SU-DHL-6 (cell line): ENCODE measurements at regions not wholly inside any gene's neighbourhood (a gene's known extent, or its start where the extent isn't known, plus 50 kb on each side); places are given as distances from the start of the nearest gene placed in this dataset.

Source experiments
- H2AFZ ChIP-seq: fragments of 200-600 bp; sonication (generic); 2 replicates; pipeline ENCODE4 v1.6.1; 2014; ENCODE audit warnings: low read depth, mild to moderate bottlenecking, moderate library complexity, mixed read lengths, antibody characterized with exemption, low read length; ENCODE audit not compliant: severe bottlenecking
- H3F3A ChIP-seq: fragments of 200-600 bp; shearing (Covaris generic); 2 replicates; pipeline ENCODE4 v1.6.0; 2016; ENCODE audit warnings: antibody characterized with exemption, mild to moderate bottlenecking; ENCODE audit not compliant: insufficient read depth
- H3K27ac ChIP-seq: fragments of 200-600 bp; sonication (generic); 2 replicates; pipeline ENCODE4 v1.5.1; 2016; ENCODE audit warnings: low read depth, mild to moderate bottlenecking, low read length, moderate library complexity, mixed read lengths
- H3K27me3 ChIP-seq: fragments of 200-600 bp; sonication (generic), shearing (Covaris generic); 2 replicates; pipeline ENCODE4 v1.6.0; 2014; ENCODE audit warnings: mild to moderate bottlenecking, low read length
- H3K36me3 ChIP-seq: fragments of 200-600 bp; sonication (generic); 2 replicates; pipeline ENCODE4 v1.6.1; 2014; ENCODE audit warnings: mild to moderate bottlenecking, low read length, mixed read lengths
- H3K4me2 ChIP-seq: fragments of 300-600, 200-600 bp; shearing (Covaris generic), sonication (generic); 2 replicates; pipeline ENCODE4 v1.6.0; 2014; ENCODE audit warnings: low read length, low read depth, mild to moderate bottlenecking; ENCODE audit not compliant: poor library complexity, severe bottlenecking
- H3K4me3 ChIP-seq: fragments of 200-600 bp; sonication (generic); 2 replicates; pipeline ENCODE4 v1.5.1; 2014; ENCODE audit warnings: antibody characterized with exemption, low read length, mild to moderate bottlenecking, mixed read lengths; ENCODE audit not compliant: insufficient read depth, poor library complexity, severe bottlenecking
- H3K79me2 ChIP-seq: fragments of 200-600 bp; sonication (generic); 2 replicates; pipeline ENCODE4 v1.6.1; 2014; ENCODE audit warnings: mild to moderate bottlenecking, low read length, moderate library complexity; ENCODE audit not compliant: insufficient read depth
- H3K9ac ChIP-seq: fragments of 200-600 bp; sonication (generic); 2 replicates; pipeline ENCODE4 v1.7.0; 2014; ENCODE audit warnings: mild to moderate bottlenecking, low read length
- H3K9me2 ChIP-seq: fragments of 200-600 bp; sonication (generic); replicated peaks from 2 replicates; pipeline ENCODE4 v1.6.1; 2014; ENCODE audit warnings: low read length; ENCODE audit not compliant: insufficient read depth
- H3K9me3 ChIP-seq: fragments of 200-600 bp; sonication (generic); 2 replicates; pipeline ENCODE4 v1.6.1; 2014; ENCODE audit warnings: low read length, mixed read lengths; ENCODE audit not compliant: insufficient read depth
- H4K20me1 ChIP-seq: fragments of 200-600 bp; sonication (generic); 2 replicates; pipeline ENCODE4 v1.6.1; 2014; ENCODE audit warnings: low read depth, mild to moderate bottlenecking, antibody characterized with exemption, low read length, moderate library complexity, mixed read lengths
- EZH2phosphoT487 ChIP-seq: fragments of 200-600 bp; sonication (generic), shearing (Covaris generic); conservative IDR thresholded peaks from 2 replicates; pipeline ENCODE4 v1.6.1; 2018; ENCODE audit warnings: mild to moderate bottlenecking, antibody characterized with exemption, low read length, moderate library complexity, mixed read lengths
- TF ChIP-seq, protein P1 (sequence below): fragments of 200-600 bp; sonication (generic); IDR thresholded peaks from one replicate; pipeline ENCODE4 v1.5.1; 2017; ENCODE audit warnings: antibody characterized with exemption, mild to moderate bottlenecking, low read length, moderate library complexity; ENCODE audit not compliant: insufficient read depth, poor library complexity, severe bottlenecking

DNA sequence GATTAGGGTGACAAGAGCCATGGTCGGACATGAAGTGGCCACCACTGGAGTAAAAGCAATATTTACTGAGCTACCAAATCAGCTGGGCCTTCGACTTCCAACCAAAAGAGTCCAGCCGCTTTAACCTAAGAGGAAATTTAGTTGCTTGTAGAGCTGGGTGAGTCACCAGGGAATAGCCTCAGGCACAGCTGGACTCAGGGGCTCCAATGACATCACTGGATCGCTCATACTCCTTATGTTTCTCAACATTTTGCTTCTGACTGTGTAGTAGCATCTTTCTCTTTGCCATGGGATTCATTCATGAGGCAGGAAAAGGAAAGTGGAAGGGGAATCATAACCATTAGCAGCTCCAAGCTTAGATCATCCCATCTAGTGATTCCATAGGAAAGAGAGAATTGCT lies 664.4 kb downstream of the MATN1 start:
- Histone ChIP-seq H3K27me3 (no peaks in the 10 kb centered on the region), H4K20me1 (no peaks in the 10 kb centered on the region), H2AFZ (no peak overlapping the region), H3K9me2 (no peaks in the 10 kb centered on the region), H3K36me3 (no peaks in the 10 kb centered on the region), H3K9ac (no peak overlapping the region), H3K4me3 (no peak overlapping the region), H3F3A (no peaks in the 10 kb centered on the region), H3K4me2 (no peak overlapping the region), H3K9me3 (no peaks in the 10 kb centered on the region), H3K79me2 (no peaks in the 10 kb centered on the region), H3K27ac (no peak overlapping the region)
- no peak for TF ChIP-seq EZH2phosphoT487
- TF ChIP-seq, protein P1, sequence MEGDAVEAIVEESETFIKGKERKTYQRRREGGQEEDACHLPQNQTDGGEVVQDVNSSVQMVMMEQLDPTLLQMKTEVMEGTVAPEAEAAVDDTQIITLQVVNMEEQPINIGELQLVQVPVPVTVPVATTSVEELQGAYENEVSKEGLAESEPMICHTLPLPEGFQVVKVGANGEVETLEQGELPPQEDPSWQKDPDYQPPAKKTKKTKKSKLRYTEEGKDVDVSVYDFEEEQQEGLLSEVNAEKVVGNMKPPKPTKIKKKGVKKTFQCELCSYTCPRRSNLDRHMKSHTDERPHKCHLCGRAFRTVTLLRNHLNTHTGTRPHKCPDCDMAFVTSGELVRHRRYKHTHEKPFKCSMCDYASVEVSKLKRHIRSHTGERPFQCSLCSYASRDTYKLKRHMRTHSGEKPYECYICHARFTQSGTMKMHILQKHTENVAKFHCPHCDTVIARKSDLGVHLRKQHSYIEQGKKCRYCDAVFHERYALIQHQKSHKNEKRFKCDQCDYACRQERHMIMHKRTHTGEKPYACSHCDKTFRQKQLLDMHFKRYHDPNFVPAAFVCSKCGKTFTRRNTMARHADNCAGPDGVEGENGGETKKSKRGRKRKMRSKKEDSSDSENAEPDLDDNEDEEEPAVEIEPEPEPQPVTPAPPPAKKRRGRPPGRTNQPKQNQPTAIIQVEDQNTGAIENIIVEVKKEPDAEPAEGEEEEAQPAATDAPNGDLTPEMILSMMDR, result no peak

DNA sequence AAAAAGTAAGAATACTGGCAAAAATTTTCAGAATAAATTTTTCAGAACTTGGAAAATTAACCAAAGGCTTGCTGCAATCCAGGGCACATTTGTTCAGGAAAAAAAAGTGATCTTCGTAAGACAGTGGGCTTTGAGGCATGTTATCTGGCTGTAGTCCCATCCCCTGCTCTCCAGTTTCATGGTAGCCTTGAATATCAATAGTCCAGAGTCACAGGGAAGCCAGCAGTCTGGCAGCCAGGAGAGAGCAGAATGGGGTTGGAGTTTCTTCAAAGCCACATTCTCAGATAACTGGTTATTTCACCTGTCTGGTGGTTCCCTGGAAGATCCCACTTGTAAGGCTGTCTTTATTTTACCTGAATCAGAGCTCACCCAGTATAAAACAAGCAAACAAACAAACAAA lies 669.3 kb downstream of the MATN1 start:
- Histone ChIP-seq H3K27me3 (no peaks in the 10 kb centered on the region), H3K9ac (no peak overlapping the region), H3K79me2 (no peaks in the 10 kb centered on the region), H3K9me2 (no peaks in the 10 kb centered on the region), H2AFZ (no peak overlapping the region), H4K20me1 (no peaks in the 10 kb centered on the region), H3K4me3 (no peak overlapping the region), H3K27ac (no peak overlapping the region), H3K4me2 (no peak overlapping the region), H3K9me3 (no peaks in the 10 kb centered on the region), H3K36me3 (no peaks in the 10 kb centered on the region), H3F3A (no peaks in the 10 kb centered on the region)
- TF ChIP-seq EZH2phosphoT487, result no peak
- TF ChIP-seq, protein P1, result no peak

DNA sequence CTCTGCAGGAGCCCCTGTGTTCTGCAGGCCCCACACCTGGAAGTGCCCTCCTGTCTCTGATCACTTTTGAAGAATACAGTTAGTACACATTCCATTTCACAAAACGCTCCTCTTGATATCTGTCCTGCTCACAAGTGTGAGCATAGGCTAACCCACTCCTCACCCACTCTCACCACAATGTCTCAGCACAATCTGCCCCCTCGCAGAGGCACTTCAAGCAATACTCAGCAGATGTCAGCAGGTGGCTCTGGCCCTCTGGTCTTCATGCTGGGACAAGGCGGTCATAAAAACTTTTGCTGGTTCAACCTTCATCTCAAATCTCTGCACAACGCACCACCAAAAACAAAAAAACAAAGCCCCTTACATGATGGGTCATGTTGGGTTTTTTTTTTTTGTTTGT lies 671.2 kb downstream of the MATN1 start:
- Histone ChIP-seq H2AFZ (no peak overlapping the region), H3K9ac (no peak overlapping the region), H3K9me2 (no peaks in the 10 kb centered on the region), H3K27ac (no peak overlapping the region), H3K27me3 (no peaks in the 10 kb centered on the region), H3K9me3 (no peaks in the 10 kb centered on the region), H3K4me2 (no peak overlapping the region), H4K20me1 (no peaks in the 10 kb centered on the region), H3K4me3 (no peak overlapping the region), H3F3A (no peaks in the 10 kb centered on the region), H3K36me3 (no peaks in the 10 kb centered on the region), H3K79me2 (no peaks in the 10 kb centered on the region)
- no peak for TF ChIP-seq EZH2phosphoT487
- TF ChIP-seq, protein P1, result no peak
